HCT116 (cell line): ENCODE measurements at regions not wholly inside any gene's neighbourhood (a gene's known extent, or its start where the extent isn't known, plus 50 kb on each side); places are given as distances from the start of the nearest gene placed in this dataset.

Experiments
- ATAC-seq: fragments of 200-7000 bp; cut with Tn5 transposase; 2 replicates; pipeline ENCODE4 v1.9.1; 2020; ENCODE audit warnings: mild to moderate bottlenecking, moderate library complexity
- BruUV-seq: library from RNA; stranded (reverse); fragments of 400-500 nt; replicated peaks from 2 replicates; lab custom pipeline; 2021; lab: Mats Ljungman, UMichigan
- CTCF ChIA-PET: fragments of 300-600 bp; sonication (Branson Sonifier 250); formaldehyde crosslinking; loops from one replicate; lab custom pipeline; 2021; ENCODE audit warnings: antibody characterized with exemption; lab: Charles Lee
- POLR2A ChIA-PET: fragments of 300-600, 350-600 bp; sonication (Branson Sonifier 250); formaldehyde crosslinking; loops from one replicate; lab custom pipeline; 2021; ENCODE audit warnings: antibody characterized with exemption; lab: Charles Lee
- RAD21 ChIA-PET, 2 experiments: fragments of 300-600 bp; sonication (Branson Sonifier 250); formaldehyde crosslinking; loops; one replicate each; lab custom pipeline; 2023; ENCODE audit warnings: low total read pairs in 2 of 2; ENCODE audit not compliant: uncharacterized antibody in 2 of 2, unreplicated experiment in 2 of 2, low non-redundant PET in 1 of 2; lab: Charles Lee
- DNase-seq: peaks from one replicate; pipeline ENCODE4 v3.0.0-alpha.2; 2010; ENCODE audit warnings: low read depth, low spot score
- H2AFZ ChIP-seq: fragments of 200-600 bp; shearing (Covaris generic), sonication (generic); 2 replicates; pipeline ENCODE4 v1.6.1; 2017; ENCODE audit warnings: low read depth, mixed run types, mixed read lengths, antibody characterized with exemption, low read length; ENCODE audit not compliant: poor library complexity, severe bottlenecking
- H3K27ac ChIP-seq: 2 replicates; pipeline ENCODE4 v1.5.1; 2012; ENCODE audit warnings: low read depth, low read length
- H3K27me3 ChIP-seq: fragments of 200-600 bp; sonication (generic); 2 replicates; pipeline ENCODE4 v1.6.1; 2016; ENCODE audit warnings: mixed run types, low read length, mixed read lengths; ENCODE audit not compliant: insufficient read depth
- H3K36me3 ChIP-seq, 2 experiments: fragments of 200-500 bp in 1 of 2; fragments of 200-600 bp in 1 of 2; sonication (Bioruptor generic) in 1 of 2; sonication (generic) in 1 of 2; 2 replicates each; pipeline versions ENCODE4 v1.5.1 to v1.6.1; 2014 to 2016; ENCODE audit warnings: low read length in 2 of 2, inconsistent platforms in 1 of 2, mixed read lengths in 1 of 2, mixed run types in 1 of 2; ENCODE audit not compliant: insufficient read depth in 2 of 2, control insufficient read depth in 1 of 2
- H3K4me1 ChIP-seq, 2 experiments: fragments of 200-600 bp in 1 of 2; sonication (generic) in 1 of 2; 2 replicates each; pipeline versions ENCODE4 v1.5.1 to v1.6.1; 2012 to 2017; ENCODE audit warnings: low read length in 2 of 2, inconsistent platforms in 1 of 2, mild to moderate bottlenecking in 1 of 2, mixed read lengths in 1 of 2, mixed run types in 1 of 2, moderate library complexity in 1 of 2; ENCODE audit not compliant: insufficient read depth in 2 of 2, control insufficient read depth in 1 of 2
- H3K4me2 ChIP-seq: fragments of 200-600 bp; sonication (generic); 2 replicates; pipeline ENCODE4 v1.6.1; 2017; ENCODE audit warnings: mixed run types, low read length, mixed read lengths
- H3K4me3 ChIP-seq, 2 experiments: fragments of 200-600 bp in 1 of 2; sonication (generic) in 1 of 2; replicated peaks in 1 of 2; 2 replicates each; pipeline ENCODE4 v1.5.1; 2011 to 2016; ENCODE audit warnings: low read length in 2 of 2, control low read depth in 1 of 2, low read depth in 1 of 2, mild to moderate bottlenecking in 1 of 2, mixed read lengths in 1 of 2, mixed run types in 1 of 2
- H3K79me2 ChIP-seq: fragments of 200-600 bp; sonication (generic); 2 replicates; pipeline ENCODE4 v1.6.1; 2017; ENCODE audit warnings: mild to moderate bottlenecking, mixed run types, low read length, moderate library complexity, mixed read lengths; ENCODE audit not compliant: insufficient read depth
- H3K9ac ChIP-seq: fragments of 200-600 bp; sonication (generic); 2 replicates; pipeline ENCODE4 v1.6.1; 2016; ENCODE audit warnings: low read length, mixed read lengths
- H3K9me2 ChIP-seq: fragments of 200-600 bp; sonication (generic), shearing (Covaris generic); 2 replicates; pipeline ENCODE4 v1.6.1; 2017; ENCODE audit warnings: mixed run types, mild to moderate bottlenecking, moderate library complexity; ENCODE audit not compliant: insufficient read depth
- H3K9me3 ChIP-seq, 2 experiments: fragments of 200-500 bp in 1 of 2; fragments of 200-600 bp in 1 of 2; sonication (Bioruptor generic) in 1 of 2; sonication (generic) in 1 of 2; 2 replicates each; pipeline ENCODE4 v1.6.1; 2014 to 2017; ENCODE audit warnings: low read length in 2 of 2, mixed read lengths in 2 of 2, inconsistent platforms in 1 of 2, low read depth in 1 of 2, mild to moderate bottlenecking in 1 of 2, mixed run types in 1 of 2, moderate library complexity in 1 of 2; ENCODE audit not compliant: control insufficient read depth in 1 of 2, insufficient read depth in 1 of 2
- H4K20me1 ChIP-seq: fragments of 200-600 bp; sonication (generic), shearing (Covaris generic); 2 replicates; pipeline ENCODE4 v1.6.1; 2017; ENCODE audit warnings: mixed run types, mild to moderate bottlenecking, moderate library complexity; ENCODE audit not compliant: insufficient read depth
- ATF3 ChIP-seq: IDR thresholded peaks from 2 replicates; pipeline ENCODE4 v1.6.1; 2012
- CBX3 ChIP-seq: IDR thresholded peaks from 2 replicates; pipeline ENCODE4 v1.6.1; 2012; ENCODE audit warnings: low read depth
- CTCF ChIP-seq, 3 experiments: fragments of 200-600 bp in 1 of 3; sonication (generic) in 1 of 3; IDR thresholded peaks in 2 of 3; conservative IDR thresholded peaks in 1 of 3; 2 replicates each; pipeline ENCODE4 v1.5.1; 2012 to 2017; ENCODE audit warnings: low read depth in 2 of 3, low read length in 2 of 3, antibody characterized with exemption in 1 of 3, borderline replicate concordance in 1 of 3, control low read depth in 1 of 3, mild to moderate bottlenecking in 1 of 3, mixed read lengths in 1 of 3, mixed run types in 1 of 3, moderate library complexity in 1 of 3; ENCODE audit not compliant: insufficient read depth in 1 of 3
- EGR1 ChIP-seq: IDR thresholded peaks from 2 replicates; pipeline ENCODE4 v1.6.1; 2012; ENCODE audit warnings: low read depth
- EZH2 ChIP-seq: fragments of 200-600 bp; sonication (generic); IDR thresholded peaks from 2 replicates; pipeline ENCODE4 v1.6.1; 2017; ENCODE audit warnings: antibody characterized with exemption, mixed run types
- EZH2phosphoT487 ChIP-seq: fragments of 200-600 bp; IDR thresholded peaks from 2 replicates; pipeline ENCODE4 v1.6.1; 2018; ENCODE audit warnings: antibody characterized with exemption, borderline replicate concordance
- FOSL1 ChIP-seq: IDR thresholded peaks from 2 replicates; pipeline ENCODE4 v1.6.1; 2012; ENCODE audit warnings: low read depth
- JUND ChIP-seq: IDR thresholded peaks from 2 replicates; pipeline ENCODE4 v1.6.1; 2012
- MAX ChIP-seq: IDR thresholded peaks from 2 replicates; pipeline ENCODE4 v1.6.1; 2012
- POLR2A ChIP-seq: IDR thresholded peaks from 2 replicates; pipeline ENCODE4 v1.7.0; 2011; ENCODE audit warnings: borderline replicate concordance; ENCODE audit not compliant: insufficient read depth, insufficient read length; ENCODE audit errors: extremely low read depth
- SIN3A ChIP-seq: IDR thresholded peaks from 2 replicates; pipeline ENCODE4 v1.6.1; 2012; ENCODE audit warnings: low read depth
- SP1 ChIP-seq: IDR thresholded peaks from 2 replicates; pipeline ENCODE4 v1.6.1; 2012; ENCODE audit warnings: low read depth
- SRF ChIP-seq: IDR thresholded peaks from 2 replicates; pipeline ENCODE4 v1.6.1; 2012; ENCODE audit warnings: low read depth
- TCF7L2 ChIP-seq: IDR thresholded peaks from 2 replicates; pipeline ENCODE4 v1.7.0; 2011; ENCODE audit warnings: borderline replicate concordance, inconsistent platforms; ENCODE audit not compliant: insufficient read depth, insufficient read length; ENCODE audit errors: extremely low read depth
- YY1 ChIP-seq: IDR thresholded peaks from 2 replicates; pipeline ENCODE4 v1.6.1; 2011; ENCODE audit warnings: low read length, low read depth, moderate library complexity, mild to moderate bottlenecking; ENCODE audit not compliant: insufficient replicate concordance; ENCODE audit errors: extremely low read depth
- intact Hi-C: fragments of 100-400 bp; cut with micrococcal nuclease; formaldehyde crosslinking; loops from 2 replicates; pipeline ENCODE4 v1.10.0; 2022

- TF ChIP-seq SP1 (no peak), EZH2 (no peak), CTCF (IDR thresholded peaks at IDR 0.05 in 2 of 3, conservative IDR thresholded peaks at IDR 0.05 in 1 of 3; ENCODE audit: borderline replicate concordance in 1 of 3, insufficient read depth in 1 of 3, low read depth in 2 of 3, low read length in 2 of 3) (no peak), POLR2A (no peak), CBX3 (no peak), EGR1 (no peak), FOSL1 (no peak), SIN3A (no peak), JUND (no peak), TCF7L2 (no peak), EZH2phosphoT487 (no peak), MAX (no peak), YY1 (no peak), SRF (no peak), ATF3 (no peak)
- no peak overlapping the region for H2AFZ ChIP-seq
- no peaks in the 10 kb centered on the region for H3K9me3 ChIP-seq
- ChIA-PET CTCF (no interaction called here), RAD21 (no interaction called here), POLR2A (no interaction called here)
- DNase-seq (no peak), ATAC-seq (no peak)
- intact Hi-C loops, result no loop called here
- no peaks in the 10 kb centered on the region for H3K4me1 ChIP-seq
- no peaks in the 10 kb centered on the region for H3K27me3 ChIP-seq
- H3K79me2 ChIP-seq, result no peaks in the 10 kb centered on the region
- H3K27ac ChIP-seq, result no peak overlapping the region
- H4K20me1 ChIP-seq, result no peaks in the 10 kb centered on the region
- H3K4me2 ChIP-seq, result no peak overlapping the region
- no TSS peak for BruUV-seq
- H3K9ac ChIP-seq, result no peak overlapping the region
- no peak overlapping the region for H3K4me3 ChIP-seq
- no peaks in the 10 kb centered on the region for H3K9me2 ChIP-seq
- H3K36me3 ChIP-seq, result no peaks in the 10 kb centered on the region
Observed at GRCh38 chr15:95416576-95416975, 913.9 kb upstream of the NR2F2 start.
